Sigmoid colon (tissue), 6 donors: ENCODE measurements at regions not wholly inside any gene's neighbourhood (a gene's known extent, or its start where the extent isn't known, plus 50 kb on each side); places are given as distances from the start of the nearest gene placed in this dataset.

ENCODE experiments used
- DNase-seq: peaks from one replicate; pipeline ENCODE4 v3.0.0-alpha.2; 2019
- H3K27ac ChIP-seq, 4 donors: fragments of 200-600 bp; sonication (generic); one replicate each; pipeline ENCODE4 v1.5.1; 2016 to 2019; ENCODE audit warnings: mild to moderate bottlenecking in 1 of 4
- H3K27me3 ChIP-seq, 3 donors: fragments of 200-600 bp; sonication (generic); one replicate each; pipeline ENCODE4 v1.5.1; 2019; ENCODE audit warnings: mild to moderate bottlenecking in 1 of 3
- H3K36me3 ChIP-seq, 4 donors: fragments of 200-600 bp; sonication (generic); one replicate each; pipeline ENCODE4 v1.5.1; 2016 to 2019
- H3K4me1 ChIP-seq, 4 donors: fragments of 200-600 bp; sonication (generic); one replicate each; pipeline ENCODE4 v1.5.1; 2017 to 2019
- H3K4me3 ChIP-seq, 4 donors: fragments of 200-600 bp; sonication (generic); one replicate each; pipeline ENCODE4 v1.5.1; 2017 to 2019; ENCODE audit warnings: mild to moderate bottlenecking in 2 of 4, moderate library complexity in 1 of 4
- H3K9me3 ChIP-seq, 4 donors: fragments of 200-600 bp in 3 of 4; sonication (generic) in 3 of 4; one replicate each; pipeline versions ENCODE4 v1.5.1 to v1.6.1; 2013 to 2019
- EP300 ChIP-seq, 4 donors: sonication (generic); formaldehyde crosslinking; IDR thresholded peaks; one replicate each; pipeline ENCODE4 v1.6.1; 2017; ENCODE audit warnings: antibody characterized with exemption in 4 of 4
- POLR2A ChIP-seq, 2 donors: fragments of 450-650 bp; IDR thresholded peaks; one replicate each; pipeline ENCODE4 v1.6.1; 2016; ENCODE audit warnings: antibody characterized with exemption in 2 of 2, mild to moderate bottlenecking in 2 of 2, moderate library complexity in 2 of 2
- POLR2AphosphoS5 ChIP-seq, 4 donors: sonication (generic); formaldehyde crosslinking; IDR thresholded peaks; one replicate each; pipeline ENCODE4 v1.6.1; 2017; ENCODE audit warnings: antibody characterized with exemption in 4 of 4
- WGBS, 2 donors: extraction: QIAGEN DNeasy Blood & Tissue Kit; methylation state at CpG; one replicate each; pipeline ENCODE4 v1.1.7; 2013; 5-methylcytosine and 5-hydroxymethylcytosine counted together
- intact Hi-C: fragments of 100-400 bp; cut with DNase I; formaldehyde crosslinking; loops from one replicate; pipeline ENCODE4 v1.15.1; 2023
- TF ChIP-seq, protein P1 (sequence below), 4 experiments: fragments of 450-650 bp in 3 of 4; fragments of 200-600 bp in 1 of 4; IDR thresholded peaks; one replicate each; pipeline ENCODE4 v1.5.1; 2016 to 2019; ENCODE audit warnings: antibody characterized with exemption in 4 of 4, mild to moderate bottlenecking in 3 of 4, moderate library complexity in 2 of 4
- donor health status: healthy with polysubstance abuse.
- donor health status: healthy.

DNA sequence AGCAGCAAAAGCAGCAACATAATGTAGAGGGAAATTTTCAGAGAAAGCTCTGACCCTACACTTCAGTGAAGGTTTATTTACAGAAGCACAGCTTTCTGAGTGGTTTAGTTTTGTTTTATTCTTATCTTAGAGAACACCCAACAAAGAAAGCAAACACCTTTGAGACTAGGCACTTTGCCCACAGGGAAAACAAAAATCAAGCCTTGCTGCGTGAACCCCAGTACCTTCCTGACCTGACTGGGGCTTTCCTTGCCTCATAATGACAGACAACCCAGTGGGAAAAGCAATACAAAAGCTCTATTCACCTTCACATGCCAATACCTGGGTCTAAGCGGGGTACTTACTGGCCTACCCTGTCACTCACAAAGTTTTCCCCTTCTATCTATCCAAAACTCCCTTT lies 189.8 kb downstream of the HINT1 start:
- H3K4me1 ChIP-seq, result no peaks in the 10 kb centered on the region
- no peaks in the 10 kb centered on the region for H3K27me3 ChIP-seq
- TF ChIP-seq POLR2A (IDR thresholded peaks at IDR 0.05) (no peak), POLR2AphosphoS5 (IDR thresholded peaks at IDR 0.05) (no peak), EP300 (IDR thresholded peaks at IDR 0.05) (no peak)
- TF ChIP-seq, protein P1, sequence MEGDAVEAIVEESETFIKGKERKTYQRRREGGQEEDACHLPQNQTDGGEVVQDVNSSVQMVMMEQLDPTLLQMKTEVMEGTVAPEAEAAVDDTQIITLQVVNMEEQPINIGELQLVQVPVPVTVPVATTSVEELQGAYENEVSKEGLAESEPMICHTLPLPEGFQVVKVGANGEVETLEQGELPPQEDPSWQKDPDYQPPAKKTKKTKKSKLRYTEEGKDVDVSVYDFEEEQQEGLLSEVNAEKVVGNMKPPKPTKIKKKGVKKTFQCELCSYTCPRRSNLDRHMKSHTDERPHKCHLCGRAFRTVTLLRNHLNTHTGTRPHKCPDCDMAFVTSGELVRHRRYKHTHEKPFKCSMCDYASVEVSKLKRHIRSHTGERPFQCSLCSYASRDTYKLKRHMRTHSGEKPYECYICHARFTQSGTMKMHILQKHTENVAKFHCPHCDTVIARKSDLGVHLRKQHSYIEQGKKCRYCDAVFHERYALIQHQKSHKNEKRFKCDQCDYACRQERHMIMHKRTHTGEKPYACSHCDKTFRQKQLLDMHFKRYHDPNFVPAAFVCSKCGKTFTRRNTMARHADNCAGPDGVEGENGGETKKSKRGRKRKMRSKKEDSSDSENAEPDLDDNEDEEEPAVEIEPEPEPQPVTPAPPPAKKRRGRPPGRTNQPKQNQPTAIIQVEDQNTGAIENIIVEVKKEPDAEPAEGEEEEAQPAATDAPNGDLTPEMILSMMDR (IDR thresholded peaks at IDR 0.05), result no peak
- no peak overlapping the region for H3K27ac ChIP-seq
- H3K36me3 ChIP-seq, result no peaks in the 10 kb centered on the region
- intact Hi-C loops, result no loop called here
- H3K4me3 ChIP-seq, result no peak overlapping the region
- H3K9me3 ChIP-seq, result no peaks in the 10 kb centered on the region
- DNase-seq, result no peak
- 17 to 67% methylated on average over 2 of the region's 2 CpGs for WGBS, 2 donors

DNA sequence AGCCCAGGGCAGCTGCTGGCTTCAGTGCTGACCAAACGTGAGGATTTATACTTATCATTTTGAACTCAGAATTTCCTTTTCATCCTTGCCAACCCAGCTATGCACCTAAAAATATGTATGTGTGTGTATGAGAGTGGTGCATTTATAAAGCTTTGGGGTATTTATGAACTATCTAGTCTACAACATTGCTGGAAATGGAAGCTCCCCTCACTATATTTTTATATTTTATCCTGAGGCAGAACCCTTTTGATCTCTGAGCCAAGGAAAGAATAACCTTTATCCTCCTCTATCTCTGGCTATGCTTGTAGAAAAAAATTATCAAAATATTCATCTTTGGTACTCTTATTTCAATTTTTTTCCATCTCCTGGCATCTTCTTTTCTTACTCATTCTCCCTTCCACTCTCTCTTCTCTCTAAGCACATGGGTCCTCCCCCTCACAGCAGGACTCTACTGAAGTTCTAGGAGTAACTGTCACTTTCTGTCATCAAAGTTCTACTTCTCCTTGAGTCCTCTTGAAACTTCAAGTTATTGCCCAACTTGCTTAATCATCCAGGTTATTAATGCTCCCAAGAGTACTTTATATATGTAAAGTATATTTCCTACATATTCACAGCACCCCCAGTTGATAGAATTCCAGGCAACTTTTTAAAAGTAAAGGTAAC lies 190.9 kb downstream of the HINT1 start:
- DNase-seq, result no peak
- Histone ChIP-seq H3K27ac (no peak overlapping the region), H3K27me3 (no peaks in the 10 kb centered on the region), H3K36me3 (no peaks in the 10 kb centered on the region), H3K4me1 (no peaks in the 10 kb centered on the region), H3K9me3 (no peaks in the 10 kb centered on the region), H3K4me3 (no peak overlapping the region)
- intact Hi-C loops, result no loop called here
- TF ChIP-seq, protein P1 (IDR thresholded peaks at IDR 0.05), result no peak
- TF ChIP-seq EP300 (IDR thresholded peaks at IDR 0.05) (no peak), POLR2A (IDR thresholded peaks at IDR 0.05) (no peak), POLR2AphosphoS5 (IDR thresholded peaks at IDR 0.05) (no peak)
- 43 to 52% methylated on average over 1 of the region's 1 CpG for WGBS, 2 donors

DNA sequence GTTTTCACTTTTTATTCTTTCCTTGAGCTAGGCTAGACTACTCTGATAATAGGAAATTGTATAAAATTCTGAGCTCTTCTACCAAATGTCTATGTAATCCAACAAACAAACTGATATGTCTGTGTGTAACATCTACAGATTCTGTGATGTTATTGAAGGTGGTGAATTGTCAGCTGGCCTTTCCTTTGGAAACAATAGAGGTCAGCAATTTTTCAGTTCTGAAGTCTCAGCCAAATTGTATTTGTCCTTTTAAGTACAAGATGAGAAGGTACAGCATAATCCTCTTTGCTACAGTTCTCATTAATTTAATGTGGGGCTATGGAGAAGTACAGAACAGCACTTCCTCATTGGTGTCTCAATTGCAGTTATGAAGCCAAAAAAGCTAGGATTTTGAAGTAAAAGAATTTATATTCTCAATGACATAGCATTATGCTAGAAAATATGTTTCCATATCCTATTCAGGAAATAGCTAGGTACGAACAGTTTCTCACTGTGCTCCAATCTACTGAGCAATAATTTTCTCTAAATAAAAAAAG lies 198.0 kb downstream of the HINT1 start:
- intact Hi-C loops, result no loop called here
- Histone ChIP-seq H3K9me3 (no peaks in the 10 kb centered on the region), H3K27me3 (no peaks in the 10 kb centered on the region), H3K4me3 (no peak overlapping the region), H3K36me3 (no peaks in the 10 kb centered on the region), H3K27ac (no peak overlapping the region), H3K4me1 (peaks cover 0 to 22% (median 9%) of the 10 kb centered on the region in 4 donors)
- 8 to 32% methylated on average over 1 of the region's 1 CpG for WGBS, 2 donors
- no peak for TF ChIP-seq EP300 (IDR thresholded peaks at IDR 0.05)
- TF ChIP-seq, protein P1 (IDR thresholded peaks at IDR 0.05), result no peak
- TF ChIP-seq POLR2AphosphoS5 (IDR thresholded peaks at IDR 0.05), result no peak
- no peak for TF ChIP-seq POLR2A (IDR thresholded peaks at IDR 0.05)
- no peak for DNase-seq

DNA sequence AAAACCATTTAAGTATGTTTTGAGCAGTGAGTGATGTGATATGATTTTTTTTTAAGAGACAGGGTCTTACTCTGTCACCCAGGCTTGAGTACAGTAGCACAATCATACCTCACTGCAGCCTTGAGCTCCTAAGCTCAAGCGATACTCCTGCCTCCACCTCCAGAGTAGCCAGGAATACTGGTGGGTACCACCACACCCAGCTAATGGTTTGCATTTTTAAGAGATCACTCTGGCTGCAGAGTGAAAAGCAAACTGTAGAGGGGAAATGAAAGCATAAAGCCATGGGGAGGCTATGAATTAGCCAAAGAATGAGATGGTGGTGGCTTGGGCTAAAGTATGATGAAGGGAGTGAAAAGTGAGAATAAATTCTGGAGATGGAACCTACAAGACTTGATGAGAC lies 199.1 kb downstream of the HINT1 start:
- intact Hi-C loops, result no loop called here
- H3K9me3 ChIP-seq, result no peaks in the 10 kb centered on the region
- WGBS, 2 donors, result 96 to 98% methylated on average over 1 of the region's 1 CpG
- DNase-seq, result no peak
- H3K36me3 ChIP-seq, result no peaks in the 10 kb centered on the region
- no peak overlapping the region for H3K27ac ChIP-seq
- H3K4me1 ChIP-seq, result peaks cover 0 to 22% (median 9%) of the 10 kb centered on the region in 4 donors
- TF ChIP-seq, protein P1 (IDR thresholded peaks at IDR 0.05), result no peak
- TF ChIP-seq EP300 (IDR thresholded peaks at IDR 0.05) (no peak), POLR2AphosphoS5 (IDR thresholded peaks at IDR 0.05) (no peak)
- no peak overlapping the region for H3K4me3 ChIP-seq
- no peaks in the 10 kb centered on the region for H3K27me3 ChIP-seq

DNA sequence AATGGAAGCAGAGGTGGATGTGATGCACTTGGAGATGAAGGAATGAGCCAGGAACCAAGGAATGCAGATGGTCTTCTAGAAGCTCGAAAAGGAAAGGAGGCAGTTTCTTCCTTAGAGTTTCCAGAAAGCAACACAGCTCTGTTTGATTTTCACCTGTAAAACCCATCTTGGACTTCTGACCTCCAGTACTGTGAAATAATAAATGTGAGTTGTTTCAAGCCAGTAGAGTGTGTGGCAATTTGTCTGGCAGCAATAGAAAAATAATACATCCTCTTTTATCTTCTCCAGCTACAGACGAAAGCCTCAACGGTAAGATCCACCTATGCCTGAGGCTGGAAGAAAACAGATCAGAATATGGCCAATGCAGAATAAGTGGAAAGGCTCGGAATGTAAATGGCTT lies 199.7 kb downstream of the HINT1 start:
- no peaks in the 10 kb centered on the region for H3K27me3 ChIP-seq
- no peaks in the 10 kb centered on the region for H3K36me3 ChIP-seq
- 23 to 68% methylated on average over 4 of the region's 4 CpGs for WGBS, 2 donors
- no peak overlapping the region for H3K4me3 ChIP-seq
- H3K4me1 ChIP-seq, result peaks cover 0 to 22% (median 9%) of the 10 kb centered on the region in 4 donors
- DNase-seq, result no peak
- TF ChIP-seq, protein P1 (IDR thresholded peaks at IDR 0.05), result no peak
- TF ChIP-seq POLR2A (IDR thresholded peaks at IDR 0.05), result no peak
- TF ChIP-seq EP300 (IDR thresholded peaks at IDR 0.05), result no peak
- no peak for TF ChIP-seq POLR2AphosphoS5 (IDR thresholded peaks at IDR 0.05)
- H3K9me3 ChIP-seq, result no peaks in the 10 kb centered on the region
- intact Hi-C loops, result no loop called here
- peak overlapping the region in 1 of 4 donors; percentile 32 for H3K27ac ChIP-seq
